Effector CD8-positive, alpha-beta T cell (primary cell): ENCODE measurements at regions not wholly inside any gene's neighbourhood (a gene's known extent, or its start where the extent isn't known, plus 50 kb on each side); places are given as distances from the start of the nearest gene placed in this dataset.

Source experiments
- DNase-seq: peaks from one replicate; lab custom pipeline; 2025; lab: John Stamatoyannopoulos, UW

GRCh38 chr14:81669308-81669707 lies 135.7 kb upstream of the SEL1L start:
- DNase-seq = no peak

GRCh38 chr14:81673930-81674329 lies 140.3 kb upstream of the SEL1L start:
- no peak for DNase-seq

- DNase-seq = no peak
Measured at GRCh38 chr14:81676395-81676794, 142.7 kb upstream of the SEL1L start.

DNA sequence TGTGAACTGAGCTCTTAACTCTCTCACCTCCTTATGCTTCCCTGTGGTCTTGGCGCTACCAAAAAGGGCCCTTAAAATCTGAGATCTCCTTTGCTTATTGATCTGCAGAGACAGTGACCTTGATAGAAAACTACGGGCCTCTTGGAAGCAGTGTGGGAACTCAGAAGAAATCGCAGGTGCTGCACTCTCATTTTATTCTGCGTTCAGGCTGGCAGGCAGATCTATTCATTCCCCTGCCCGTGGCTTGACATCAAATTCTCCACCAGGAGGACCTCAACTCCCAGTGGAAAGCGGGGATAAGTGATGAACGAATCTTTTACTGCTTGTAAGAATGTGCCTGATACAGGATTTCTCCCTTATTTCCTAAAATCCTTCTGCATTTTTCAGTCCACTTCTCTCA lies 143.2 kb upstream of the SEL1L start:
- no peak for DNase-seq

DNA sequence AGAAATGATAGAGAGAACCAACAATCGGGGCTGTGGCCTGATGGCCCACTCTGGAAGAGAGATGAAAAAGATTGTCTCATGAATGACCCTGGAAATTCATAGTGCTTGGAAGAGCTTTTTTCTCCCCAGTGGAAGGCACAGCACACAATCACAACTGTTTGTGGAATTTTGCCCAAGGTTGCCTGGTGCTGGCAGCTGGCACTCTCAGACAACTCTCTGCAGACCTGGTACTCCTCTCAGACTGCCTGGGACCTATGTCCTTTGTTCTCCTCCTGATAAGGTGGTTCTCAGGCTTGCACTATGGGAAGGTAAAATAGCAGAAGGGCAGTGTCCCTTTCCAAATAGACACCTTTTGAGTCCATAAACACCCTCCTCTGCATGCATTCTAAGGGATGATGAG lies 144.1 kb upstream of the SEL1L start:
- no peak for DNase-seq

GRCh38 chr14:81679226-81679625 lies 145.6 kb upstream of the SEL1L start:
- DNase-seq = no peak

DNA sequence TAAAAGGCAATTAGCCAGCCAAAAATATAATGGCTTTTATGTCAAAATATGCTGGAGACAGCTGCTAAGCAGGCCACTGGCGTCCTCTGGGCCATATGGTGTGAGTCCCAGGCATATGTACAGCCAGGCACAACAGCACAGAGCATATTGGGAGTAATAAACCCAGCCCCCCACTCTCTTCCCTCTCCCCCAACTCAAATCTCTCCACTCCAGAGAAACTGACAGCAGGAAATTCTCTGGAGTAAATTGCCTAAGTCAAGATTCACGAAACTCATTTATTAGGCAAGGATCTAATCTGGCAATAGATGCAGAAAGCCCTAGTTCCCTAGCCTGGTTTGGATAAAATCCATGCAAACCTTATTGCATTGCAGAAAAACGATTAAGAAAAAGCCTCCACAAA lies 147.9 kb upstream of the SEL1L start:
- no peak for DNase-seq

- DNase-seq = no peak
Measured at GRCh38 chr14:81682134-81682533, 148.5 kb upstream of the SEL1L start.

DNA sequence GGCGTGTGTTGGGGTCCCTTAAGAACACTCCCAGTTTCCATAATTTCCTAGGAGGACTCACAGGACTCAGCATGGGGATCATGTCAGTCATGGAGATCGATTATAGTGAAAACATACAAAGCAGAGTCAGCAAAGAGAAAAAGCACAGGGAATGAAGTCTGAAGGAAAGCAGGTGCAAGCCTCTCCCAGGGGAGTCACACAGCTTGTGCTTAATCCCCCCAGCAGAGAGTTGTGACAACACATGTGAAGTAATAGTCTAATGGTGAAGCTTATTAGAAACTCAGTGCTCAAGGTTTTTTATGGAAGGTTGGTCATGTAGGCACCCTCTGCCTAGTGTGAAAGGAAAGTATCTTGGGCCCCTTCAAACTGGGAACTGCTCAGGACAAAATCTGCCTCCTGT lies 149.0 kb upstream of the SEL1L start:
- DNase-seq = no peak

GRCh38 chr14:81684696-81685095 lies 151.0 kb upstream of the SEL1L start:
- DNase-seq = no peak

DNA sequence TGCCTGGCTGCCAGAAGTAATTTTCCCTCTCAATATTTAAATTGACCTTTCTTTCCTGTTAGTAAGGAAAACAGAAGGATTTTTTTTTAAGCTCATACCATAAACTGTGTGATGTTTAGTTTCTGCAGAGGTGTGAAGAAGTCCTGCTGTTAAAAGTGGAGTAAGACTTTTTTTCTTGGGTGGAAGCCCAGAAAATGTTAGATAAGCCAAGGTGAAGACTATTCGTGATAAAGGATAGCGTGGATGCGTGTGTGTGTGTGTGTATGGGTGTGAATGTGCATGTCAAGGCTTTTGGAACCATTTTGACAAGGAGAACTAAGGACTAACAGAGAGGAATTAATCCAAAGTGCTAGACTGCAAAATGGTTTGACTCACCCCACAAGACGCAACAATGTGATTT lies 152.9 kb upstream of the SEL1L start:
- DNase-seq = no peak

- DNase-seq = no peak
Measured at GRCh38 chr14:81691931-81692330, 158.3 kb upstream of the SEL1L start.

DNA sequence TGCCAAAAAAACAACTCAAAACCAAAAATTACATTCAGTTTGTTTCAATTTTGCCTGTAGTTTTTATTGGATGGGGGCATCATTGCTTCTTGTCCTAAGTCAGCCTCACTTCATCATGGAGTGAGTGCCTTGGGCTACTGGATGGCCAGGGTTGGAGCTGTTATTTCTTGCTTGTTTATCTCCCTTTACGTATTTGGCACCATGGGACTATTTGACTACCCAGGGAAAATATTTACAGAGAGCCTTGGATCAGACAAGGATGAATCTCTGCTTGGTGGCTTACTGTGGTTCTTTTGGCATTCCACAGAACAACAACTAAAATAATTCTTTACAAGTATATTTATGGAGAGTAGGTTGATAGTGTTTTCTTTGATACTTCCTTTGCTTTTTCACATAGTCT lies 160.8 kb upstream of the SEL1L start:
- DNase-seq = no peak

DNA sequence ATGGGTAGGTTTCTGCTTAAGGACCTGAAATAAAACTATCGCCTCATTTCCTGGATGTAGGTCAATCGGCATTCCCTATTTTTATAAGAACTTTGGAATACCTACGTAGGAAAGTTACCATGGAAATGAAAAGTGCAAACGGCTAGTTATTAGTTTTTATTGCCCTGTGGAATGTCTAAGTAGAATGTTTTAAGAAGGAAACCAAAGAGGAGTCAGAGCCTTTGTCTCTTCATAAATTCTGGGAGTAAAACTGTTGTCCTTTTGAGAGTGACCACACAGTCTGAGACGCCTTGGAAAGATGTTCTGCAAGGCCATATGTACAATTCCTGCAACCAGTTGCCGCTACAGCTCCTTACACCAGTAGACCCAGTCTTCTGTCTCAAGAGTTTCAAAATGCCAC lies 176.0 kb upstream of the SEL1L start:
- DNase-seq = no peak

DNA sequence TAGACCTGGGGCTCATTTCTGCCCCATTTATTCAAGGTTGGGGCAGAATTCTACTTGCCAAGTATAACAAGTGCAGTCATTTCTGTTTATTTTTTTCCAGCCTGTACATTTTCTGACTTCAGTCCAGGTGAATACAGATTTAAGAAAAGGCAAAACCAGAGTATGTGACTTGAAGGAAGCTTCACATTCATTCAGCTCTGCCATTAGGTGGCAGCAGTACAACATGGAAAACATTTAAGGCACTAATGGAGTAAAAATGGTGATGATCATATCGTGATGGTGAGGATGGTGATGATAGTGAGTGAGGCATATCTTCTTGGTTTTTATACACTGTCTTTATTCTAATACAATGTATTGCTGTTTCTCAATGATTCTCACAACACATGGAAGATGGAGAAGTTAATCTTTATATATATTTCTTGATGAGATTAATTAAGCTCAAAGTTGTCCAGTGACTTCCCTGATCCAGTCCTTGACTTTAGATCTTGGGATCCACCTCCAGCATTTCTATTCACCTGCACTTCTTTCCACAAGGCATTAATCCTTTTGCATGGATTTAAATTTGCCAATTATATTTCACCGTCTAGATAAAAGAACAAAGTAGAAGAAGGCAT lies 176.7 kb upstream of the SEL1L start:
- no peak for DNase-seq

DNA sequence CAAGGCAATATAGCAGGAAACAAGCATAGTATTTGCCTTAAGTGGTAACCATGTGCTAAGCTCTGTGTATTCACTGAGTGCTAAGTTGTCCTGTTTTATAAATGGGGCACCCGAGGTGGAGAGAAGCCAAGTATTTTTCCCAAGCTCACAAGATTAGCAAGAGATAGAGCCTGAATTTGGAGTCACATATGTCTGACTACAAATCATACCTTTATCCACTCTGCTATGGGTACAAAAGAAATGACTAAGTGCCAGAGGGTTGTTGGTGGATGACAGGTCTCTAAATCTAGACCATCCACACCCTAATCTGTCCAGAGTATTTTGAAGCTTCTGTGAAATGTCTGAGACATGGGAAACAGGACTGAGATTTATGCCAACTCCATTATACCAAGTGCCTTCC lies 182.1 kb upstream of the SEL1L start:
- DNase-seq = no peak

DNA sequence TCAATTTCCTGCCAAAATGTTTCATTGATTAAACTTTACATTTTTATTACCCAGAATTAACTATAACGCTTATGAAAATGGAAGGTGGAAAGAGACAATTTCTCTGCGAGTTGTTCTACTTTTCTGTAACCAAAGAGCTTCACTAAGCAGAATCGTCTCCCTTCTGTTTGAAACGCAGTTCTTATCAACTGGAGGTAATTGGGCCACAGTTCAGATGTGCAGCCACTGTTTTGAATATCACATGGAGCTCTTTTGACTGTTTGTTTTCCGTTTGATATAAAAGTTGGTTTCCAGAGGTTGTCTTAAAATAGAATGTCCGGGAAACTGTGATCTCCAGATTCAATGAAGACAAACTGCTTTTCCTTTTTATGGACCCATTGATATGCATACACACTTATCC lies 183.3 kb upstream of the SEL1L start:
- DNase-seq = no peak

- DNase-seq = no peak
Measured at GRCh38 chr14:81723956-81724355, 190.3 kb upstream of the SEL1L start.

- no peak for DNase-seq
Measured at GRCh38 chr14:81727218-81727617, 193.6 kb upstream of the SEL1L start.

GRCh38 chr14:81728447-81728846 lies 194.8 kb upstream of the SEL1L start:
- no peak for DNase-seq

- DNase-seq = no peak
Measured at GRCh38 chr14:81729622-81730021, 196.0 kb upstream of the SEL1L start.

DNA sequence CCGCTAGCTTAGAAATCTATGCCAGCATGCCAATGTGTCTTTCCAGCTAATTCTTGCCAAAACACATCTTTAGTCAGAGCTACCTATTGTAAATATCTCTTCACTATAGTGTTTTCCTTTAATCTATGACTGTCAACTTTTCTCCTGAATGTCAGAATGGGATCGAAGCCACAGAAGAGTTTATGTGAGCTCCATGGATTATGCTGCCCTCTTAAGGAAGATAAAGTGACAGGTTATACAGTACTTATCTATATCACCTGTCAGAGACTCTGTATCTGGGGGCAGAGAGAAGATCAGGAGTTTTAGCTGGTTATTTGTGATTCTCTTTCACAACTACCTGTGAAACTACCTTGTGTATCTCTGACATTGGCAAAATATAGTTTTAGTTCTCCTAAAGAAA lies 204.3 kb upstream of the SEL1L start:
- no peak for DNase-seq

GRCh38 chr14:81738946-81739659 lies 205.4 kb upstream of the SEL1L start:
- DNase-seq = no peak

- DNase-seq = no peak
Measured at GRCh38 chr14:81743605-81744004, 210.0 kb upstream of the SEL1L start.
